Activated naive CD8-positive, alpha-beta T cell treated with anti-CD3 and anti-CD28 coated beads for 36 hours (primary cell): ENCODE measurements at regions not wholly inside any gene's neighbourhood (a gene's known extent, or its start where the extent isn't known, plus 50 kb on each side); places are given as distances from the start of the nearest gene placed in this dataset.
"Not testable (repeated sequence)": the region's sequence is repeated elsewhere in the genome, so short reads cannot be mapped to it uniquely, and the experiment has no call there.

ENCODE experiments used
- DNase-seq: peaks from one replicate; pipeline ENCODE4 v3.0.0; 2021
- H3K27ac Mint-ChIP-seq: one replicate; pipeline ENCODE4 v1.8.0; 2022; ENCODE audit warnings: mild to moderate bottlenecking, moderate library complexity, mixed read lengths
- H3K27me3 Mint-ChIP-seq: one replicate; pipeline ENCODE4 v1.8.0; 2022; ENCODE audit warnings: mild to moderate bottlenecking, mixed read lengths
- H3K36me3 Mint-ChIP-seq: one replicate; pipeline ENCODE4 v1.8.0; 2021; ENCODE audit warnings: mild to moderate bottlenecking, mixed read lengths
- H3K4me1 Mint-ChIP-seq: one replicate; pipeline ENCODE4 v1.8.0; 2021; ENCODE audit warnings: mixed read lengths
- H3K4me3 Mint-ChIP-seq: one replicate; pipeline ENCODE4 v1.8.0; 2022; ENCODE audit warnings: mild to moderate bottlenecking, moderate library complexity, mixed read lengths
- H3K9me3 Mint-ChIP-seq: one replicate; pipeline ENCODE4 v1.8.0; 2022; ENCODE audit warnings: mixed read lengths

DNA sequence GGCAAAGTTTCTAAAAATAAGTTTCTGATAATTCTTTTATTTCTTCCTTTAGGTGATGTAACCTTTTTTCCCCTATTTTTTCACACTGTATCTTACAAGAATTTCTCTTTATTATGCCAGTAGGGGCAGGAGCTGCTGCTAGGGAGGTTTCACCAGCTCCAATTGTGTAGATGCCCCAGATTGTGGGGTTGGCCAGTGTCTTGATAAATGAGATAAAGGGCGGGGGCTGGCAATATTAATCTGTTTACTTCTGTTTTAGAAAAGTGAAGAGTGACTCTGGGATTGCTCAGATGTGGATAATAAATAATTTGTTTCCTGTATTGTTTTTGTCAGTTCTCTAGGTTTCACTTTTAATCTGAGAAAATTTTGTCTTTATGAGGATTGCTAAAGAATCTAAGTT, 190.4 kb downstream of the MC4R start:
- Mint-ChIP-seq H3K36me3 (no peaks in the 10 kb centered on the region), H3K9me3 (no peaks in the 10 kb centered on the region), H3K27ac (no peak overlapping the region), H3K27me3 (no peaks in the 10 kb centered on the region), H3K4me1 (no peaks in the 10 kb centered on the region), H3K4me3 (no peak overlapping the region)
- no peak for DNase-seq

DNA sequence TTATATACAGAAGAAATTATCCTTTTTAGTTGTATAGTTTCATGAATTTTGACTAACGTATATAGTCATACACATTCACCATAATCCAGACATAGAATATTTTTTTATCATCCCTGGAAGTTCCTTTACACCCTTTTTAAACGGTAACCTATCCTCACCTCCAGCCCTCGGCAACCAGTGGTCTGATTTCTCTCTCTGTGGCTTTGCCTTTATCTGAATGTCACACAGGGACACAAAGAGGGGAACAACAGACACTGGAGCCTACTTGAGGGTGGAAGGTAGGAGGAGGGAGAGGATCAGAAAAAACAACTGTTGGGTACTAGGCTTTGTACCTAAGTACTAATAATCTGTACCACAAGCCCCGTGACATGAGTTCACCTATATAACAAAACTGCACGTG, 191.9 kb downstream of the MC4R start:
- no peaks in the 10 kb centered on the region for H3K4me1 Mint-ChIP-seq
- no peak overlapping the region for H3K4me3 Mint-ChIP-seq

DNA sequence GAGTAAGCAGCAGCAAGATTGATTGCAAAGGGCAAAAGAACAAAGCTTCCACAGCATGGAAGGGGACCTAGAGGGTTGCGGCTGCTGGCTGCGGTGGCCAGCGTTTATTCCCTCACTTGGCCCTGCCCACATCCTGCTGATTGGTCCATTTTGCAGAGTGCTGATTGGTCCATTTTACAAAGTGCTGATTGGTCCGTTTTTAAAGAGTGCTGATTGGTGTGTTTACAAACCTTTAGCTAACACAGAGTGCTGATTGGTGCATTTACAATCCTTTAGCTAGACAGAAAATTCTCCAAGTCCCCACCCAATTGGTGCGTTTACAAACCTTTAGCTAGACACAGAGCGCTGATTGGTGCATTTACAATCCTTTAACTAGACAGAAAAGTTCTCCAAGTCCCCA, 194.4 kb downstream of the MC4R start:
- not testable (repeated sequence) for DNase-seq, H3K4me1 Mint-ChIP-seq, H3K4me3 Mint-ChIP-seq, H3K36me3 Mint-ChIP-seq, H3K27me3 Mint-ChIP-seq, H3K27ac Mint-ChIP-seq, H3K9me3 Mint-ChIP-seq

More for the DNA sequence above, 191.9 kb downstream of the MC4R start:
- H3K9me3 Mint-ChIP-seq: no peaks in the 10 kb centered on the region
- H3K27me3 Mint-ChIP-seq: no peaks in the 10 kb centered on the region
- no peak overlapping the region for H3K27ac Mint-ChIP-seq
- no peak for DNase-seq
- H3K36me3 Mint-ChIP-seq: no peaks in the 10 kb centered on the region

DNA sequence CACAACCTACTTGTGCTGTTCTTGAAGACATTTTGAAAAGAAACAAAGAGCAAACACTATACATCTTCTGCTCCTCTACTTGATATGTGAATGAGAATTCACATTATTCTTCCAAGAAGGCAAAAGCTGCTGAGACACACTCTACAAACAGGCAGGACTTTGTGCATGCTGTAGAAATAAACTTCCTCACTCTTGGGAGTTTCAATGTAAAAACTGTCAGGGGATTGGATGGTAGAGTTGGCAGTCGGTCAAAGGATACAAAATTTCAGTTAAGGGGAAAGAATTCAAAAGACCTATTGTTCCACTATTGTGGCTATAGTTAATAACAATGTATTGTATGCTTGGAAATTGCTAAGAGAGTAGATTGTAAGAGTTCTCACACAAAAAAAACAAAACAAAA, 196.3 kb downstream of the MC4R start:
- no peaks in the 10 kb centered on the region for H3K27me3 Mint-ChIP-seq
- H3K36me3 Mint-ChIP-seq: no peaks in the 10 kb centered on the region
- no peaks in the 10 kb centered on the region for H3K9me3 Mint-ChIP-seq
- H3K4me1 Mint-ChIP-seq: no peaks in the 10 kb centered on the region
- H3K27ac Mint-ChIP-seq: no peak overlapping the region
- no peak for DNase-seq
- H3K4me3 Mint-ChIP-seq: no peak overlapping the region

DNA sequence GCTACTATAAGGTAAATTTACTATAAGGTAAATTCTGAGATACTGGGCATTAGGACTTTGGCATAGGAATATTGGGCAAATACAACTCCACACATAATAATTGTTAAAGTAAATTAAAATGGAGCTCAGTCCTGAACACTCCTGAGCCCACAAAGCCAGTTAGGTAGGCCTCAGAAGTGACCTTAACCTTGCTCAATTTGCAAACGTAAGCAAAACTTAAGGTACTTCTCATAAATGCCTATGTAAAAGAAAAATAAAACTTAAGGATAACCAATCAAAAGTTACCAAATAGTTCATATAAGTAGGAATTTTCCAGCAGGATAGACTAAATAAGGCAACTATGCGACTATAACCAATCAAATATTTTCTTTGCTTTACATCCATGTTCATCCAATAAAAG, 197.7 kb downstream of the MC4R start:
- Mint-ChIP-seq H3K9me3 (no peaks in the 10 kb centered on the region), H3K4me1 (no peaks in the 10 kb centered on the region), H3K4me3 (no peak overlapping the region), H3K36me3 (no peaks in the 10 kb centered on the region), H3K27me3 (no peaks in the 10 kb centered on the region), H3K27ac (no peak overlapping the region)
- DNase-seq: no peak

DNA sequence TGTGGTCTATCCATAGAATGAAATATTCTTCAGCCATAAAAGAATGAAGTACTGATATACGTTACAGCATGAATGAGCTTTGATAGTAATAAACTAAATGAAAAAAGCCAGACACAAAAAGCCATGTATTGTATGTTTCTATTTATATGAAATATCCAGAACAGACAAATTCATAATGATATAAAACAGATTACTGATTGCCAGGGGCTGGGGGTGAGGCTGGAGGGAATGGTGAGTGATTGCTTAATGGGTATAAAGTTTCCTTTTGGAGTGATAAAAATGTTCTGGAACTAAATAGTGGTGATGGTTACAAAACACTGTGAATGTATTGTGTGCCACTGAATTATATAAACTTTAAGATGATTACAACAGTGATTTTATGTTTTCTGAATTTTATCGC, 200.5 kb downstream of the MC4R start:
- H3K4me3 Mint-ChIP-seq: no peak overlapping the region
- H3K27ac Mint-ChIP-seq: no peak overlapping the region
- no peaks in the 10 kb centered on the region for H3K36me3 Mint-ChIP-seq
- H3K27me3 Mint-ChIP-seq: no peaks in the 10 kb centered on the region
- no peaks in the 10 kb centered on the region for H3K4me1 Mint-ChIP-seq
- DNase-seq: no peak
- H3K9me3 Mint-ChIP-seq: no peaks in the 10 kb centered on the region

DNA sequence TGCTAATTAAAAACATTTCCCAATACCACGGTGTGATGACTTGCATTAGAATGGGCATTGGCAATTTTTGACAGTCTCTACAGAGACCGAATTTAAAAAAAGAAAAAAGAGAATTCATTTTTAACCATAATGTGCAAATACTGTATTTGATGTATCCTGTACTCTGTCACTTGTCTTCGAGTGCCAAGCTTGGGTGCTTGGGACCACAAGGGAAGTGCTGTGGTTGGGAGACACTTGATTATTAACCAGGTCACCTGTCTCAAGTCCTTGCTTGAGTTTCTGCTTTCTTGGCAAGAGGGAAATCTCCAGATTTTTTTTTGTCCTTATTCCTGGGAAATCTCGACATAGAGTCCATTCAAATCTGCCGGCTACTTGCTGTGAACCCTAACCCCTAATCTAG, 209.0 kb downstream of the MC4R start:
- peaks cover 3% of the 10 kb centered on the region for H3K9me3 Mint-ChIP-seq
- DNase-seq: no peak
- no peak overlapping the region for H3K27ac Mint-ChIP-seq
- H3K36me3 Mint-ChIP-seq: no peaks in the 10 kb centered on the region
- H3K4me3 Mint-ChIP-seq: no peak overlapping the region
- no peaks in the 10 kb centered on the region for H3K4me1 Mint-ChIP-seq
- no peaks in the 10 kb centered on the region for H3K27me3 Mint-ChIP-seq

DNA sequence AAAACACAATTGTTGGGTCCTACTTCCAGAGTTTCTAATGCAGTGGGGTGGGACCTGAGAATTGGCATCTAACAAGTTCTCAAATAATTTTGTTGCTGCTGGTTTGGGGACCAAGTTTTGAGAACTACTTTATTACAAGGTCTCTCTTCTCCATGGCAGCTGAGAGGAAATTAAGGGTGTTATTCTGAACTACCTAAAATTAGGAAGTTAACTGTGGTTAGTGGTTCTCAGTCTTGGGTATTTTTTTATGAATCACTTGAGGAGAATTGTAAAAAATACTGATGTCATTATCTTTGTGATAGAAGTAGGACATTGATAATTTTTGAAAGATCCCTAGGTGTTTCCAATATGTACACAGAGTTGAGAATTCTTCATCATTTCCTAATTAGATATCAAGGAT, 210.2 kb downstream of the MC4R start:
- H3K27me3 Mint-ChIP-seq: no peaks in the 10 kb centered on the region
- H3K27ac Mint-ChIP-seq: no peak overlapping the region
- no peaks in the 10 kb centered on the region for H3K36me3 Mint-ChIP-seq
- no peak overlapping the region for H3K4me3 Mint-ChIP-seq
- H3K4me1 Mint-ChIP-seq: no peaks in the 10 kb centered on the region
- DNase-seq: no peak
- peaks cover 3% of the 10 kb centered on the region for H3K9me3 Mint-ChIP-seq

DNA sequence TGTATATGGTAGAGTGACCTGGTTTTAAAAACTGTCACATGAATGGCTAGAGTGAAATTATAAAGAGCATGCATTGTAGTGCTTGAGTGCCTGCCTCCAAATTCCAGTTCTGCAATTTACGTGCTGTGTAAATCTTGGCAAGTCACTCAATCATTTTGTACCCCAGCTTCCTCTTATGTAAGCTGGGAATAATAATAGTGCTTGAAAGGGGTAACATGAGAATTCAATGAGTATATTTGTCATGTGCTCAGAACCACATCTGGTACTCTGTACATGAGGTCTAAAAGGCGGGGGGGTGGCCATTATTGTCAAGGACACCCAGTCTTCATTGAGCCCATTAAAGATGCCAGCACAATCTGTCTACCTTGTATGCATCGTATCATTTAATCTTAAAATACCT, 214.8 kb downstream of the MC4R start:
- no peak overlapping the region for H3K4me3 Mint-ChIP-seq
- H3K4me1 Mint-ChIP-seq: no peaks in the 10 kb centered on the region
- peaks cover 3% of the 10 kb centered on the region for H3K27me3 Mint-ChIP-seq
- H3K27ac Mint-ChIP-seq: no peak overlapping the region
- no peak for DNase-seq
- peaks cover 2% of the 10 kb centered on the region for H3K9me3 Mint-ChIP-seq
- H3K36me3 Mint-ChIP-seq: no peaks in the 10 kb centered on the region

DNA sequence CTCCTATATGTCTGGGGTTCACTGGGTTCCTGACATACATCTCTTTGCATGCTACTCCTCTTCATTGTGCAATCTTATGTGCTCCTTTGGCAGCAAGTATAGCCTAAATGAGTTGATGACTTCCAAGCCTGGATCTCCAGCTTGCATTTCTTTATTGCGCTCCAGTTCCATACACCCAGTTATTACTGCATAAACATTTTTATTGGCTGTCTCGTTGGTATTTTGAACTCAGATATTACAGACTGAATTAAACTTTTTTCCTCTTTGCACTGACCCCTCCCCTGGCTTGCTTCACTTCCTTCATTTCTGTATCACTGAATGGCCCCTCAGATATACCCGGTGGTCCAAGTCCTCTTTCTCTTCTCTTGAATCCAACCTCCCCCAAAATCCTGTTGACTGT, 219.2 kb downstream of the MC4R start:
- Mint-ChIP-seq H3K27me3 (peaks cover 9% of the 10 kb centered on the region), H3K36me3 (no peaks in the 10 kb centered on the region), H3K9me3 (peaks cover 2% of the 10 kb centered on the region), H3K4me1 (no peaks in the 10 kb centered on the region), H3K27ac (no peak overlapping the region), H3K4me3 (no peak overlapping the region)
- DNase-seq: no peak

DNA sequence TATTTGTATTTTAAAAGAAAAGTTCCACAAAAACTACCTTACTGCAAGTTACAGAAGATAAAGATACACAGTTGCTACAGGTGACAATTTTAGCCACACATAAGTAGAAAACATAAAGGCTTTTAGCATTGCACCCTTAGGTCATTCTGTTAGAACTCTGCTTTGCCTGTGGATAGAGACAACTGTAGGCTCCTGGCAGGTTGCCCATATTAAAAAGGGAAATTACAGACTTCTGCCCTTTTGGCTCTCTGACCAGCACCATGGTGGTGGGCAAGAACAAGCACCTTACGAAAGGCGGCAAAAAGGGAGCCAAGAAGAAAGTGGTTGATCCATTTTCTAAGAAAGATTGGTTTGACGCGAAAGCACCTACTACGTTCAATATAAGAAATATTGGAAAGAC, 223.3 kb downstream of the MC4R start:
- no peak overlapping the region for H3K4me3 Mint-ChIP-seq
- H3K36me3 Mint-ChIP-seq: no peaks in the 10 kb centered on the region
- no peaks in the 10 kb centered on the region for H3K4me1 Mint-ChIP-seq
- no peak for DNase-seq
- no peak overlapping the region for H3K27ac Mint-ChIP-seq
- H3K27me3 Mint-ChIP-seq: peaks cover 12% of the 10 kb centered on the region
- H3K9me3 Mint-ChIP-seq: no peaks in the 10 kb centered on the region

DNA sequence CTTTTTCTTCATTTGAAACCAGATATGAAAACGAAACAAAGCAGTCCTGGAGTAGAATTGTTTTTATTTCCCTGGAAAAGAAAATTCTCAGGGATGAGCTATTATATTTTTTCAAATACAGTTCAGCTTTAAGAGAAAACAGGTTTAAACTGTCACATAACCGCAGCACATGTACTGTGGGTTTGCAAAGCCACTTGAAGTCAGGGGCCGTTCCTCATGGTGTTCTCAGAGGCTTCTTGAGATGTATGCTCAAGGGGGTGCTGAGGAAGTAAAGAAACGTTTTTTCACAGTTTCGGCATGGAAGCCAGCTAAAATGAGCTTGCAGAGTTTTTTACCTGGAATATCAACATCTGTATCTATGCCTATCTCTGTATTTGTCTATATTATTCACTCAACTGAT, 225.3 kb downstream of the MC4R start:
- DNase-seq: no peak
- H3K4me1 Mint-ChIP-seq: no peaks in the 10 kb centered on the region
- H3K9me3 Mint-ChIP-seq: no peaks in the 10 kb centered on the region
- peaks cover 12% of the 10 kb centered on the region for H3K27me3 Mint-ChIP-seq
- H3K4me3 Mint-ChIP-seq: no peak overlapping the region
- no peaks in the 10 kb centered on the region for H3K36me3 Mint-ChIP-seq
- H3K27ac Mint-ChIP-seq: no peak overlapping the region

DNA sequence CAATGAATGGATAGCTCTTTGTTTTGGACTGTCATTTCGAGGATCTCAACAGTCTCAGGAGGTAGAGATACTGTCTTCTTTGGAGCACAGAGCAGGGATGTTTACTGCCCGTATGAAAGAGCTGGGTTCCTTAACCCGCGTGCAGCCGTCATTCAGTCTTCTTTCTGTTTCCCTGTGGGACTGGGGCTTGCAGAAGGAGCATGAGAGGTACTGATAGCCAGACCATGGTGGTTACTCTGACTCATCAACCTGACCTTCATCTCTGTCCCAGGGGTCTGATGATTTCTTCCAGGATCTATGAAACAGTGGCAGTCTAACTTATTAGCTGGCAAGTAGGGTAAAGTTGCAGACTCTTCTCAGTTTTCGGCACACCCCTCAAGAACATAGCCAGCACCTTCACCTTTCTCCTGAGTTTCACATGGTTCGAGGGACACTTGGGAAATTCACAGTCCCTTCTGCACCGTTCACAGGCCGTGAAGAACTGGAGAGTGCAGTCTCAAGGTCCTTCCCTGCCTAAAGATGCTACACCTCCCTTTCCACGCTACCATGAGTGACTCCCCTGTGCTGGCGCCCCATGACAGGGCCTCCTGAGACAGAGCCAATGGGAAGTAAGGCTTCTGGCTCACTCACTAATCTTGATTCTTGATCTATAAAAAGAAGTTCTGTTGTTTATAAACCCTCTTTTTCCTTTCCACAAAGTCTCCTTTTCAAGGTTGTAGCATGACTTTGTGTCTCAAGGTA, 226.2 kb downstream of the MC4R start:
- Mint-ChIP-seq H3K4me3 (no peak overlapping the region), H3K36me3 (no peaks in the 10 kb centered on the region), H3K4me1 (no peaks in the 10 kb centered on the region), H3K27me3 (peaks cover 12% of the 10 kb centered on the region), H3K9me3 (no peaks in the 10 kb centered on the region), H3K27ac (no peak overlapping the region)
- no peak for DNase-seq

DNA sequence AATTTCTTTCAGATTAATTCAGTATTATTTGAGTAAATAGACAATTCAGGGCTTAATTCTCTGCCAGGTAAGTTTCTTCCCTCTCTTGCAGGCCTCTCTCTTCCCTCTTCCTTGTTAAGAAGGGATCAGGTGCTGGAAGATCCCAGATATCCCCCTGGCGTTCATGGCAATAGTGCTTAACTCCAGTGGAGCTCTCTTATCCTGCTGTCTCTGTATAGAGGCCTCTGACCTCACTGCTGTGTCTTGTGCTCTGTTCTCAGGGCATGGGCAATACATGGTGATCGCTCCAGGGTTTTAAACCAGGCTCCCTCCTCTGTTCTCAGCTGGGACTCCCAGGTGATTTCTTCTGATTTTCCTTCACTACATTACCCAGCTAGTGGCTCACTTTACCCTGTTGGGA, 226.8 kb downstream of the MC4R start:
- DNase-seq: no peak
- Mint-ChIP-seq H3K27ac (no peak overlapping the region), H3K27me3 (peaks cover 12% of the 10 kb centered on the region), H3K4me3 (no peak overlapping the region), H3K9me3 (no peaks in the 10 kb centered on the region), H3K4me1 (no peaks in the 10 kb centered on the region), H3K36me3 (no peaks in the 10 kb centered on the region)

DNA sequence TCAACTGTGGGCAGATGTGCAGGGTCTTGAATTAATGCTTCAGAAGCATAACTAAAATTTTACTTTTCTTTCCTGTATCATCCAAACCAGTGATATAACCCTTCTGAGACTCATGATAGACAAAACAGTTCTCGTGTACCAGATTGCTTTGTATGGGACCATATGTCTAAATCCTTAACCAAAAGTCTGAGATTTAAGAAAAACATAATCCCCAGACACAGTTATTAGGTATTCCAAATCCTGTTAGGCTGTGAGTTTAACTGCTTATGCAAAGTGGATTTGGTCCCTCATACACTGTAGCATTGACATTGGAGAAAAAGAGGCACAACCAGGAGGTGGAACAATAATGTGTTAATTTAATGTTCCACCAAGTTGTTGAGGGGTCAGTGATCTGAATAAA, 235.0 kb downstream of the PMAIP1 start:
- no peak for DNase-seq
- H3K27me3 Mint-ChIP-seq: no peaks in the 10 kb centered on the region
- H3K4me3 Mint-ChIP-seq: no peak overlapping the region
- no peaks in the 10 kb centered on the region for H3K36me3 Mint-ChIP-seq
- no peak overlapping the region for H3K27ac Mint-ChIP-seq
- no peaks in the 10 kb centered on the region for H3K4me1 Mint-ChIP-seq
- H3K9me3 Mint-ChIP-seq: peaks cover 4% of the 10 kb centered on the region

DNA sequence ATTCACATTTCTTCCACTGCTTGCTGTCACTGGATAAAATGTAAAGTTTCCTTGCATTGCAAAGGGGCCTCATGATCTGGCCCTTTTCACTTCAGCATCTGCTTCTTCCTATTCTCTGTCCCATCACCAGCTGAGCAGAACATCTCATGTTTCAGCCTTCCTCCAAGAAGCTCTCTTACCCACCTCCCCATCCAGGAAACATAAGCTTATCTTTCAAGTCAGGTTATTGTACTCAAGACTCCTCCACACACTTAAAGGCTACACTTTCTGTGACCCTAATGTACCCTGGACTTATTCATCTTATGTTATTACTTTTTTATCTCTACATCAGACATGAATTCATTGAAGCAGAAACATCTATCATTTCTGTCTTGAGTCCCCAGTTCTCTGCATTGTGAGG, 230.5 kb downstream of the PMAIP1 start:
- H3K27me3 Mint-ChIP-seq: no peaks in the 10 kb centered on the region
- H3K4me3 Mint-ChIP-seq: no peak overlapping the region
- no peaks in the 10 kb centered on the region for H3K4me1 Mint-ChIP-seq
- no peaks in the 10 kb centered on the region for H3K36me3 Mint-ChIP-seq
- no peaks in the 10 kb centered on the region for H3K9me3 Mint-ChIP-seq
- no peak overlapping the region for H3K27ac Mint-ChIP-seq
- no peak for DNase-seq

DNA sequence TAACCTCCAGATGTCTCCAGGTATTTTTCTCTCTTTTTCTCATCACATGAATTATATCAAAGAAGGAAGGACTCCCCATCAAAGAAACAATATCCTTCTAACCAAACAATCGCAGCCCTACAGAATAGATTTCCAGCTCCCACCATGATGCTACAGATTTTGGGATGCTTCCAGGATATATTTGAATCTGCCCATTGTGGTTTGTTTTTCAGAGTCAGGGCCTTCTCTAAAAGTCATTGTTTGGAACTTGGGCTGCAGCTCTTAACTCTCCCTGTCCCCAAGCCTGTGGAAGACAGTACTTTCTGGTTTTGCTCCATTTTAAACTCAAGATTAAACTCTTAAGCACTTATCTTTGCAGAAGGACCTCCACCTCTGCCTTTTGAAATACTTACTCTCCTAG, 223.2 kb downstream of the PMAIP1 start:
- Mint-ChIP-seq H3K9me3 (no peaks in the 10 kb centered on the region), H3K27ac (no peak overlapping the region), H3K4me1 (no peaks in the 10 kb centered on the region), H3K27me3 (no peaks in the 10 kb centered on the region), H3K36me3 (no peaks in the 10 kb centered on the region), H3K4me3 (no peak overlapping the region)
- no peak for DNase-seq
